Parathyroid adenoma (tissue), 2 donors: ENCODE measurements at regions not wholly inside any gene's neighbourhood (a gene's known extent, or its start where the extent isn't known, plus 50 kb on each side); places are given as distances from the start of the nearest gene placed in this dataset.

Source experiments
- H2AFZ ChIP-seq: fragments of 300-600 bp; sonication (generic); one replicate; pipeline ENCODE4 v1.7.0; 2017; ENCODE audit warnings: antibody characterized with exemption, mild to moderate bottlenecking
- H3K27ac ChIP-seq: fragments of 300-600 bp; sonication (generic); one replicate; pipeline ENCODE4 v1.7.0; 2017
- H3K27me3 ChIP-seq: fragments of 300-600 bp; sonication (generic); one replicate; pipeline ENCODE4 v1.7.0; 2017; ENCODE audit warnings: low read length; ENCODE audit not compliant: control insufficient read depth, insufficient read depth
- H3K36me3 ChIP-seq: fragments of 300-600 bp; sonication (generic); one replicate; pipeline ENCODE4 v1.7.0; 2017; ENCODE audit warnings: low read length; ENCODE audit not compliant: control insufficient read depth, insufficient read depth
- H3K4me1 ChIP-seq: fragments of 300-600 bp; sonication (generic); one replicate; pipeline ENCODE4 v1.7.0; 2017; ENCODE audit warnings: control low read depth
- H3K4me2 ChIP-seq: fragments of 300-600 bp; sonication (generic); one replicate; pipeline ENCODE4 v1.7.0; 2017; ENCODE audit warnings: low read length
- H3K4me3 ChIP-seq: fragments of 300-600 bp; sonication (generic); one replicate; pipeline ENCODE4 v1.7.0; 2017; ENCODE audit warnings: low read depth, low read length
- H3K79me2 ChIP-seq: fragments of 300-600 bp; sonication (generic); one replicate; pipeline ENCODE4 v1.7.0; 2017; ENCODE audit warnings: control low read depth
- H3K9ac ChIP-seq: fragments of 300-600 bp; sonication (generic); one replicate; pipeline ENCODE4 v1.7.0; 2017; ENCODE audit warnings: mild to moderate bottlenecking
- H3K9me3 ChIP-seq: fragments of 300-600 bp; sonication (generic); one replicate; pipeline ENCODE4 v1.7.0; 2017; ENCODE audit warnings: low read length; ENCODE audit not compliant: control insufficient read depth
- TF ChIP-seq, protein P1 (sequence below): fragments of 300-600 bp; sonication (generic); IDR thresholded peaks from one replicate; pipeline ENCODE4 v1.7.0; 2017; ENCODE audit warnings: antibody characterized with exemption, mild to moderate bottlenecking
- donor health status: primary hyperparathyroidism.

DNA sequence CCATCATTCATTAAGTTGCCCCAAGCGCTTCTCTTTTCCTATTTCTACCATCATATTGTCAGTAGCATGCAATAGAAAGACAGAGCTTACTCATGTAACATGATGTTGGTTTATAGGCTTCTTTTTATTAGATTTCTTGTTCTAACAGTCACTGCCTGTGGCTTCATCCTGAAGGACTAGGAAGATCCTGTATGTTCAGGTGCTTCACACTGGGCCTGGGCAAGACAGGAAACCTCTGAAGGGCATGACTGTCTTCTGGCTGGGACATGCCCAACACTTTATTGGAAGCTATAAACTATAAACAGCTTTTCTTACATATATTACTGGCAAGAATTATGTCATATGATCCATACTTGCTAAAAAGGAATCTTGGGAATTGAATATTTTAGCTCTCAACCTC, 258.4 kb upstream of the AKR1E2 start:
- no peaks in the 10 kb centered on the region for H3K27me3 ChIP-seq
- H3K4me3 ChIP-seq = no peak overlapping the region
- H3K9ac ChIP-seq = no peak overlapping the region
- no peaks in the 10 kb centered on the region for H3K9me3 ChIP-seq
- no peaks in the 10 kb centered on the region for H3K4me1 ChIP-seq
- no peaks in the 10 kb centered on the region for H3K36me3 ChIP-seq
- TF ChIP-seq, protein P1, sequence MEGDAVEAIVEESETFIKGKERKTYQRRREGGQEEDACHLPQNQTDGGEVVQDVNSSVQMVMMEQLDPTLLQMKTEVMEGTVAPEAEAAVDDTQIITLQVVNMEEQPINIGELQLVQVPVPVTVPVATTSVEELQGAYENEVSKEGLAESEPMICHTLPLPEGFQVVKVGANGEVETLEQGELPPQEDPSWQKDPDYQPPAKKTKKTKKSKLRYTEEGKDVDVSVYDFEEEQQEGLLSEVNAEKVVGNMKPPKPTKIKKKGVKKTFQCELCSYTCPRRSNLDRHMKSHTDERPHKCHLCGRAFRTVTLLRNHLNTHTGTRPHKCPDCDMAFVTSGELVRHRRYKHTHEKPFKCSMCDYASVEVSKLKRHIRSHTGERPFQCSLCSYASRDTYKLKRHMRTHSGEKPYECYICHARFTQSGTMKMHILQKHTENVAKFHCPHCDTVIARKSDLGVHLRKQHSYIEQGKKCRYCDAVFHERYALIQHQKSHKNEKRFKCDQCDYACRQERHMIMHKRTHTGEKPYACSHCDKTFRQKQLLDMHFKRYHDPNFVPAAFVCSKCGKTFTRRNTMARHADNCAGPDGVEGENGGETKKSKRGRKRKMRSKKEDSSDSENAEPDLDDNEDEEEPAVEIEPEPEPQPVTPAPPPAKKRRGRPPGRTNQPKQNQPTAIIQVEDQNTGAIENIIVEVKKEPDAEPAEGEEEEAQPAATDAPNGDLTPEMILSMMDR = no peak
- no peak overlapping the region for H3K27ac ChIP-seq
- no peaks in the 10 kb centered on the region for H3K79me2 ChIP-seq
- H2AFZ ChIP-seq = no peak overlapping the region
- no peak overlapping the region for H3K4me2 ChIP-seq

DNA sequence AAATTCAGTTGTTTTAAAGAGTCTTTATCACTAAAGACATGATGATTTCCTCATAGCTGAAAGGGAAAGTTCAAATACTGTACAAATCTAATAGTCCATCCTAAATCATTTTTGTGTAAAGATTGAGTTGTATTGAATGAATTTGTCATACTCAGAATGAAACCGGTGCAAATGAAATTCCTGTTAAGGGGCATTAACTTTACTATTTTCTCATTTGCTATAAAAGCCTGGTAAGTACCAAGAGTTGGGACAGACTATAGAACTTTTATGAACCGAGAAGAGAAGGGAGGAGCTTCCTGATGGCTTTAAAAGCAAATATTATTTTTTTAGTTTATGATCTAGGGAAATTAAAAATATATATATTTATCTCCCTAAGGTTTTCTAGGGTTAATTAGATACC, 260.0 kb upstream of the AKR1E2 start:
- Histone ChIP-seq H3K4me3 (no peak overlapping the region), H3K27me3 (no peaks in the 10 kb centered on the region), H3K27ac (no peak overlapping the region), H3K36me3 (no peaks in the 10 kb centered on the region), H3K4me1 (no peaks in the 10 kb centered on the region), H3K9ac (no peak overlapping the region), H2AFZ (no peak overlapping the region), H3K4me2 (no peak overlapping the region), H3K9me3 (no peaks in the 10 kb centered on the region), H3K79me2 (no peaks in the 10 kb centered on the region)
- TF ChIP-seq, protein P1 = no peak

DNA sequence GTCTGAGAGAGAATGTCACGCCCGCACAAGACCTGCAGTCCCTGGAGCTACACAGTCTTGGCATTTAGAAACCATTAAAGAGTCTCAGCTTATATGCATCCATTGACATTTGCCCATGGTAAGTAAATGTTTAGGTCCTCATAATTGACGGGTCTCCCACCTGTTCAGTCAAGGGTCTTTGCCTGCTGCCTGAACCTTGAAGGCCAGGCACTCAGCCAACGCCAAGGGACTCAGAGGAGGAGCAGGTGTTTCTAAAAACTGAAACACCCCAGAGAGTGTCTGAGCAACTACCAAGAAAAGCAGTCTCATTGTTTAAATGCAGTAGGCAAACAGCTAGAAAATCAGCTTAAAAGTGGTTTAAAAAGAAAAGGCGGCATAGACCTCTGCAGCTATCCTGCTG, 264.7 kb upstream of the AKR1E2 start:
- H2AFZ ChIP-seq = no peak overlapping the region
- no peaks in the 10 kb centered on the region for H3K27me3 ChIP-seq
- H3K4me2 ChIP-seq = no peak overlapping the region
- H3K27ac ChIP-seq = no peak overlapping the region
- H3K4me3 ChIP-seq = no peak overlapping the region
- H3K9ac ChIP-seq = no peak overlapping the region
- H3K36me3 ChIP-seq = no peaks in the 10 kb centered on the region
- no peaks in the 10 kb centered on the region for H3K9me3 ChIP-seq
- H3K4me1 ChIP-seq = no peaks in the 10 kb centered on the region
- no peaks in the 10 kb centered on the region for H3K79me2 ChIP-seq
- TF ChIP-seq, protein P1 = no peak

DNA sequence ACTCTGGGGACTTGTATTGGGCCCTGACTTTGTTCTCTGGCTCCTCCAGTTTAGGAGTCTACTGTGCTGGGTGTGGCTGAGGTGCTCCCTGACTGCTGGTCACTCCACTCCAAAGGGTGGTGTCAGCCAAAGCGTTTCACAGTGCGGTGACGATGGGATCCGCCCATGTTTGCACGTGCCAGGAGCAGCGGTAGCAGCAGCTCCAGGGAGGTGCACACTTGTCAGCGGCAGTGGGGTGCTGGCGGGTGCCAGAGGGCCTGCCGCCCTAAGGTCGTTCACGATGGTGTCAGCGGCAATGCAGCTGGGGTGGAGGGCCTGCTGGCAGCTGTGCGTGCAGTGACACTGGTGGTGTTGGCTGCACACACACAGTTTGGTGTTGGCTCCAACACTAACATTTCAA, 268.5 kb upstream of the AKR1E2 start:
- H3K9ac ChIP-seq = no peak overlapping the region
- no peaks in the 10 kb centered on the region for H3K9me3 ChIP-seq
- no peak overlapping the region for H2AFZ ChIP-seq
- peaks cover 2% of the 10 kb centered on the region for H3K4me1 ChIP-seq
- no peaks in the 10 kb centered on the region for H3K79me2 ChIP-seq
- H3K4me2 ChIP-seq = no peak overlapping the region
- no peaks in the 10 kb centered on the region for H3K27me3 ChIP-seq
- TF ChIP-seq, protein P1 = no peak
- H3K36me3 ChIP-seq = no peaks in the 10 kb centered on the region
- no peak overlapping the region for H3K27ac ChIP-seq
- H3K4me3 ChIP-seq = no peak overlapping the region

DNA sequence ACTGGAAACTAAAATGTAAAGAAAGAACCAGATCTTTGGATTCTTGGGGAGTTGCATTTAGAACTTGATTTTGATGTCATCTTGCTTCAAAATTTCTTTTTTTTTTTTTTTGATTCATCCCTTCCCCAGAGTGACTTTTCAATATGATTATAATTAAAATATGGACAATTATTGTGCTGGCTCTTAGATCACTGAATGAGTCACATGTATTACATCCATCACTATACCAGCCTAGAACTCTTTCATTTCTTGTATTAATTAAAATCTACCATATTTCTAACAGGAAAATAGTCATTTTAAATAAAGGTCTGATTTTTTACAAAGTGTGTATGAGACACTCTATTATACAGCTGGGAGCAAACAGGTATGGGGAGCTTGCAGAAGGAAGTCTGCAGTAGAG, 269.5 kb upstream of the AKR1E2 start:
- no peaks in the 10 kb centered on the region for H3K9me3 ChIP-seq
- no peaks in the 10 kb centered on the region for H3K79me2 ChIP-seq
- no peak overlapping the region for H3K4me3 ChIP-seq
- H3K27me3 ChIP-seq = no peaks in the 10 kb centered on the region
- H3K4me1 ChIP-seq = peaks cover 2% of the 10 kb centered on the region
- H3K27ac ChIP-seq = no peak overlapping the region
- no peak overlapping the region for H2AFZ ChIP-seq
- H3K36me3 ChIP-seq = no peaks in the 10 kb centered on the region
- no peak overlapping the region for H3K4me2 ChIP-seq
- TF ChIP-seq, protein P1 = no peak
- no peak overlapping the region for H3K9ac ChIP-seq
